SKM-1 treated with dmso at 0.1 percent for 144 hours (cell line): ENCODE measurements at regions not wholly inside any gene's neighbourhood (a gene's known extent, or its start where the extent isn't known, plus 50 kb on each side); places are given as distances from the start of the nearest gene placed in this dataset.

Experiments
- DNase-seq: peaks from one replicate; lab custom pipeline; 2025; ENCODE audit not compliant: unreplicated experiment; lab: John Stamatoyannopoulos, UW

DNA sequence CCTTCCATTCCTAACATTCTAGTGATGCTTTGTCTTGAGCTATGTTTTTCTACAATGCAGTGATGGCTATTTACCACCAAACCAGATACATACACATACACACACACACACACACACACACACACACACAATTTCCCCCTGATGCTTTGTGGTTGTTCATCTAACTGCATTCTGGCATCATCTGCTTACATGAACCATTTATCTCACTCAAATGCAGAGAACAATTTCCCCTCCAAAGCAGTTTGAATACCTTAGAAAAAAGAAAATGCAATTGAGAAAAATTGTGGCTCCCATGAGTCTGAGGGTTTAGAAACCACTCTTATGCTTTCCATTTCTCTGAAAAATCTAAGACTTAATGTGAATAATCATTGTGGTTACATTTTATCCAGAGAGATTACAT lies 1024.8 kb downstream of the TLE4 start:
- DNase-seq: no peak

DNA sequence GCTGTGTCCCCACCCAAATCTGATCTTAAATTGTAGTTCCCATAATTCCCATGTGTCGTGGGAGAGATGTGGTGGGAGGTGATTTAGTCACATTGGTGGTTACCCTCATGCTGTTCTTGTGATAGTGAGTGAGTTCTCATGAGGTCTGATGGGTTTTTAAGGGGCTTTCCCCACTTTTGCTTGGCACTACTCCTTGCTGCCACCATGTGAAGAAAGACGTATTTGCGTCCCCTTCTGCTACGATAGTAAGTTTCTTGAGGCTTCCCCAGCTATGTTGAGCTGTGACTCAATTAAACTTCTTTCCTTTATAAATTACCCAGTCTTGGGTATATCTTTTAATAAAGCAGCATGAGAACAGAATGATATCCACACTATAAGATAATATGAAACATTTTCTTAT lies 1023.4 kb downstream of the TLE4 start:
- no peak for DNase-seq

DNA sequence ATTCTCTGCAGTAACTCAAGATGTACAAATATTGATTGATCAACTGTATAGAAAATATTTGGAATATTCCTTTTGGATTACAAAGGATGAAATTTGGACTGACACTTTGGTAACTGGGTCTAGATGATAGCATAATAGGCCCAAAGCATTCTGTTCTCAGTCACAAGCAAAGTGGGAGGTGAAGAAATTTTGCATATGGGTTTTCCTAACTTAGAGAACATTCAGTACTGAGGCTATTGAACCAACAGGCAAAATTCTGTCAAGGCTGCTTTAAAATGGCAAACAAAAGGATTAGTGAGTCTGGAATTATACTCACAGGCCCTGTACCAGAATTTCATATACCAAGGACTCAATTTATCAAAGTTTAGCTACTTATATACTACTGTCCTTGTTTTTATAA lies 1020.6 kb downstream of the TLE4 start:
- DNase-seq: no peak

DNA sequence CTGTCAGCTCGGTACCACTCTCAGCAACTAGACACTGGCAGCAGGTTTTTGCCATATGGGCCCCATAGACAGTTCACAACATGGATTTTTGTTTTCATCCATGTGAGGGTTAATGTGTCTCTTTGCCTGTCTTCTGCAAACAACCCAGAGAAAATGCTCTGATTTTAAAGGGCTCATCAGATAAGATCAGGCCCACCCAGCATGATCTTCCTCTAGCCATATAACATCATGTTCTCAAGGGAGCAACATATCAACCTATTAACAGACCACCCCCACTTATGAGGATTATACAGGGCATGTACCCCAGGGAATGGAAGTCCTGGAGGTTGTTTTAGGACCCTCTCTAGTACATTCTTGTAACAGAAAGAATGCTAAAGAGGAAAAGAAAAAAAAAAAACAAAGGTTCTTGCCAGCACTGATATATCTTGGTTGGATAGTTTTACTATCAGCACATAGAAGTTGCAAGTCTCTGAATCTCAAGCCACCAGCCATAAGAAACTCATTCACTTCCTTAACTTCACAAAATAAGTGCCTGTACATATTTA lies 1015.1 kb downstream of the TLE4 start:
- DNase-seq: no peak

DNA sequence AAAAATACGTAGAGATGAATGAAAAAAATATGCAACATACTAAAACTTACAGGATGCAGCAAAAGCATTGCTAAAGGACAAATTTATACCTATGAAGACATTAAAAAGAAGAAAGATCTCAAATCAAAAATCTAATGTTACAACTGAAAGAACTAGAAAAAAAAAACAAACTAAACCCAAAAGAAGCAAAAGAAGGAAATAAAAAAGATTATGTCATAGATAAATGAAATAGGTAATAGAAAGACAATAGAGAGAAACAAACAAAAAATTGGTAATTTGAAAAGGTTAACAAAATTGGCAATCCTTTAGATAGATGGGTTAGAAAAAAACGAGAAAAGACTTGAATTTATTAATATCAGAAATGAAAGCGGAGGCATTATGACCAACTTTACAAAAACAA lies 1000.2 kb downstream of the TLE4 start:
- DNase-seq: no peak

DNA sequence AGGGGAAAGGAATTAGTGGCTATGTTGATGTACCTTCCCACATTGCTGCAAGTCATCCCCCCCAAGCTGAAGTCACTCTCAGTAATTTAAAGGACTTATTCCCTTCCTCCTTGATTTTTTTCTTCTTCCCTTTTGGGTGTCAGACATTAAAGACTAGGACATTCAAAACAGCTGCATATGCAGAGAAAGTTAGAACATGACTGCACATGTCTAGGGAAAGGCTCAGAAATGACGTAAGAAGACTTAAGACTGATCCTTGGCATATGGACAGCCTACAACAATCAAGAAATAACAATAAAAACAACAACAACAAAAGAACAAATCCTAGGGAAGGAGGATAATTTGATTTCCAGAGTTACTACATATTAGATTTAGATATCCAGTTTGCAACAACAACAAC lies 997.5 kb downstream of the TLE4 start:
- DNase-seq: no peak

DNA sequence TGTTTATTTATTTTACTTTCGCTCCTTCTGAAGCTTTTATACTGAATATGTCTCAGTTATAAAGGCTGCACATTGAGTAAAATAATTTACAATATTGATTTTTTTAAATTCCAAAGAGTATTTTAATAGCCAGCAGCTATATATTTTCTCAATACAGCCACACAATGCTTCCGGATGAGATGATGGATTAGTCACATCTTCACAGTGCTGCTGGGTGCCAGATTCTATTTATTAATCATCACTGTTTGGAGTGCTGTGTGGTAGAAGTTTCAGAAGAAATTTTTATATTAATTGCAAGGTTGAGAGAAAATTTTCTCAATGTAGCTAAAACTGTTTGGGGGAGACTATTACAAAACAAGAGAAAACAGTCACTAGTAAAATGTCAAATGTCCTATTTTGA lies 989.8 kb downstream of the TLE4 start:
- no peak for DNase-seq

DNA sequence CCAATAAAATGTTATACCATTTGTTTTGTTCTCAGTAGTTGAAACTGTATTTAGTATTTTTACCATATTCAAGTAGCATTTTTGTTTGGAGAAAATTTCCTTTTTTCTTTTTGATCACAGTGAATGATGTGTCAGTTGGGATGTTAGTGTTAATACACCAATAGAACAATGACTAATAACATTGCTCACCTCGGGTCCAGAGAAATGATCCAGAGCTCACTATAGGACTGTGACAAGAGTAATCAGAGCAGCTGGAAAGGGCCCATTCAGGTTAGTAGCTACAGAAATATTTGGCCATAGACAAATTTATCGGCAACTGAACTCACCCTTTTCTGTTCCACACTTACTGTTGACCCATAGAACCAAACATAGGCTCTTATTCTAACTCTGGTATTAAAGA lies 989.2 kb downstream of the TLE4 start:
- DNase-seq: no peak

DNA sequence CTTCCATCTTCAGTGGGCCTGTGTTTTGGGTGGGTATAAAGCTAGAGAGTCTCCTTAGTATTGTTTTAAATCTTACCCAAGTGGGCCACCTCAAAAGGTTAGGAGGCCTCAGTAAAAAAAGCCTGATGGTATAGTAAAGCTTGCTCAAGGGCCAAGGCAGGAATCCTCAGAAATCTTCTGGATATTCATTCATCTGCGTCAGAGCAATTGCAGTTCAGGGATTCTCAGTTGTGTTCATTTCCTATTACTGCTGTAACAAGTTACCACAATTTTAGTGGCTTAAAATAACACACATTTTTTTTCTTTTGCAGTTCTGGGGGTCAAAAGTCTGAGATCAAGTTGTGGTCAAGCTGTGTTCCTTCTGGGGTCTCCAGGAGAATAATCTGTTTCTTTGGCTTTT lies 985.5 kb downstream of the TLE4 start:
- no peak for DNase-seq

DNA sequence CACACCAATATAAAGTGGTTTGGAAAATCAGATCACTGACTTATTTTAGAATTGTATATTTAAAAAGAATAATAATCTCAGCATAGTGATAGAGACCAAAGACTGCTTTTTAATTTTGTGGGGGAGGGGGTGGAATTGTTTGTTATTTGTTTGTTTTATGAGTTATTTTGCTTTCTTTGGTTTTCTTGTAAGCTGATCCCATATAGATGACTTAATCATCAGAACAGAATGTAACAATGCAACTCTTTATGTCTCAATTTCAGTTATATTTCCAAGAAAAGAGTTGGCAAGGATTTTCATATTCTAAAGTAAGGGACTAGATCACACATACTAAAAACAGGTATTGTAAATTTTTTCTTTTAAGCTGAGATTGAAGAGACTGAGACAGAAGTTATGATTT lies 984.9 kb downstream of the TLE4 start:
- DNase-seq: no peak

DNA sequence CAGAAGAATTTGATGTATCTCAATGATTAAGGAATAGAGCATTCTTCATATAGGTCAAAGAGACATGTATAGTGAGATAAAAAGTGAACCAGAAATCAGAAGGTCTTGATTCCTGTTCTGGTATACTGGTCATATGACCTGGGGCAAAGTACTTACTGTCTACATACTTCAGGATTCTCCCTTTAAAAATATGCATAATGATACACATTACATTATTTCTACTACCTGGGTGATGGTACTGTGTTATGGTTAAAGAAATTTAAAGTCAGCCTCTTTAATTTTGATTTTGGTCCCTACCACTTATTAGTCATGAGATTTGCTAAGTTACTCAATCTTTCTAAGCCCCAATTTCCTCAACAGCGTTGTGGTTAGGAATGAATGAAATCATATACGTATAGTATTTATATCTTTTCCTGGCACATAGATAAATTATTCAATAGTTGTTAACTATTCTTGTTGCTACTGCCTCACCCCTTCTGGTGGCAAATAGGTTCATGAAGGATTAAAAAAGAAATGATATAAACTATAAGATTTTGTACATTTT lies 984.1 kb downstream of the TLE4 start:
- no peak for DNase-seq

DNA sequence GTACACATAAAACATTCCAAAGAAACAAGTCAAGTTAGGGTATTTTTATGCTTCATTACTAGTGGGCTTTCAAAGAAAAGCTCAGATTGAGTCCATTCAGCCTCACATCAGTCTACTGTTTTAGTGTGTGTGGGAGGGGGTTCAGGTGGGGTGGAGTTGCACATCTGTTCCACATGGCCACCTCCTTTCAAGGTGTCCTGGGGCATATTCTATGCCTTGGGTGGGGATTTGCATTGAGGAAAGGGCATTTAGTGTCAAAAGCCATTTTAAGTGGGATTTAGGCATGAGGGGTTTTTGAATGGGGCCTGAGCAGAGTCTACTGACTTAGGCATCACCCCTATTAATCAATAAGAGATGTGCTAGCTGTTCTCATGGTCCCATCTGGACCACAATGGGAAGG lies 983.1 kb downstream of the TLE4 start:
- no peak for DNase-seq

DNA sequence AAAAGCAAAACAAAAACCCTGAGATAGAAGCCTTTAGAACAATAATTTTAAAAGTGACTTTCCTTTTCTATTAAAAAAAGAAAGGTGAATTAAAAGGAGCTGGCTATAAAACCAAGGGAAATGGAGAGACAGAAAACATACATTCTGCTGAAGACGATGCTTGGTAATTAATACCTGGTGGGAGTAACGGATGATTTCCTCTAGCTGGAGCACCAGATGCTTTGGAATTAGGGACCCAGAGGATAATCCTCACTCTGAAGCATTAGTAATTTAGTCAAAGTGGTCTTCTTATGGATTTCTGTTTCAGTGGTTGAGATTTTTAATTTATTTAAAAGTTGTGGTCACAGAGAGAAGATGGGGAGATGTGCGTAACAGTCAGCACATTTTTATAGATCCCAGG lies 982.5 kb downstream of the TLE4 start:
- no peak for DNase-seq

DNA sequence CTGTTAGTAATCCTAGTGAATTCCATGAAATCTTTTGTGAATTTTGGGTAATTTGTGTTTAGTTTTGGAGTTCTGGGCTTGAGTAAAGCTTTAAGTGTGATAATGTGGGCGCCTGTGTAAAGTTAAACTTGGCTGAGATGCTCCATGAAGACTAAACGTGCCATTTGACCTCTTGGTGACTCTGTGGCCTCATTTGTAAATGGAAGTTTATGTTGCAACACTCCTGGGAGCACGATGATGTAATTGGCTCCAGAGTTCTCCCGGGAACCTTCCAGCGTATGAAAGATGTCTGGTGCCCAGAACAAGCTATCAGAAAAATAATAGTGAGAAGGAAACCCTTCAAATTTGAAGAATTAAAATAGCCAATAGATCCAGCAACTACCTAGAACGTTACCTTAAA lies 981.2 kb downstream of the TLE4 start:
- no peak for DNase-seq

DNA sequence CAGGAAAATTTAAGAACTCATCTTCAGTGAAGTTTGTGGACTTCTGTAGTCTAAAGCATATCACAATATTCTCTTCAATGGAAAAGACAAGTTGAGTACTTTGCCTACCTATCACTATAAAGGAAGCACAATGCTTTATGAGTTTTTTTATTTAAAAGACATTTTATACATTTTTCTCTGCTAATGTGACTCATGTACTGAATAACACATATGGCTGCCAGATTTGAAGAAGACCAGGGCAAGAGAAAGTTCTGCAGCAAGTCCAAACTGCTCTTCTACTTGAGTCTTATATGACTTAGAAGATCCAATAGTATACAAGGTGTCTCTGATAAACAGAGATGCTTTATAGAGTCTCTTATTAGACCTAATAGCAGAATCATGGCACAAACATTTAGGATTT lies 978.4 kb downstream of the TLE4 start:
- DNase-seq: no peak

DNA sequence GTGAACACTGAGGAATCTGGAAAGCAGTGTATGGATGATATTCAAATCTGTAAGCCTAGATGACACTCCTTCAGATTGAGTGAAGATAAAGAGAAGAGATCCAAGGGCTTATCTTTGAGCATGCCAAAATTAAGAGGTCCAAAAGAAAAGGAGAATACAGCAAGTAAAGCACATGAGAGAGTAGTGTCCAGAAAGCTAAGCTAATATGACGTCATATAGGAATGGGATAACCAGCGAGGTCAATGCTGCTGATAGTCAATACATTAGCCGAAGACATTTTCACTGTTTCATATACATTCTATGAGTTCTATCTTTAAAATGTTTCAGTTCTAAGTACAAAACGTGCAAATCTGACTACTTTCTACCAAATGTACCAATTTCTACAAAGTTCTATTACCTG lies 975.8 kb downstream of the TLE4 start:
- DNase-seq: no peak

DNA sequence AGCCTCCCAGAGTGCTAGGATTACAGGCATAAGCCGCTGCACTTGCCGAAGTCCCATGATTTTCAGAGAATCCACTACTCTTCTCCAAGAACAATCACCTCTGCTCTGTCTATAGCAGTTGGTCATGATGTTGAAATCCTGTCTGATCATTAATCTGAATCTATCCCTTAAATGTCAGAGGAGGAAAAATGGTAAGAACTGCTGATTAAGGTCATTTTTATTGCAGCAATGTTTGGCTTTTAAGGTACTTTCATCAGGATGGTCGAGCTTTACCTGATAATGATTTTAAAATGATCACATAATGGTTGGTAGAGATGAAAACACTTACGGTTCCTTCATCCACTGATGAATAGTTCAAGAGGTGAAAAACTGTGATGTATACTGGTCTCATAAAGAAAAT lies 968.6 kb downstream of the TLE4 start:
- DNase-seq: no peak

DNA sequence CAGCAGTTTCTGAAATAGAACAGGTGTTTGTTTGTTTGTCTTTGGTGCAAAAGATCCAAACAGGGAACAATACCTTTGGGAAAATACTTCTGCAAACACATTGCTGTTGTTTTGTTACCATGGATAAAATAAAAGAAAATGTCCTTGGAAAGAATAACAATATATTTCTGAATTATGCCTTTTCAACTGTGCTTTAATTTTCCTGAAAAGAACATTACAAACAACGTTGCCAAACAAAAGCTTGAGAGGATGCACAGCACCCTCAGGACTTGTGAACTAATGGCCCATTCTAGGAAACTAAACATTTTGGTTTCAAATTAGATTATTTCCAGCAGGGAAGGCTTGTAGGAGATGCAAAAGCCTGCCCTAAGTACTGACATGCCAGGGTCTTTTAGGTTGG lies 967.2 kb downstream of the TLE4 start:
- no peak for DNase-seq

DNA sequence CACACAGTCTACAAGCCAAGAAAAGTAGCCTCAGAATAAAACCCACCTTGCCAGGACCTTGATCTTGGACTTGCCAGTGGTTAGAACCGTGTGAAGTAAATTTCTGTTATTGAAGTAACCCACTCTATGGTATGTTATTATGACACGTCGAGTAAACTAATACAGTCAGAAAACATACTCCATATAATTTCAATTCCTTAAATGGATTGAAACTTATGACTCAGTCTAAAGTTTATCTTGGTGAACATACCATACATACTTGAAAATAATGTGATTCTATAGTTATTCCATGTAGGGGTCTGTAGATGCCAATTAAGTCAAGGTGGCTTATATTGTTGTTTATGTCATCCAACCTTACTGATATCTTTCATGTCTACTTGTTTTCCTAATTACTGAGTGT lies 950.7 kb downstream of the TLE4 start:
- no peak for DNase-seq

DNA sequence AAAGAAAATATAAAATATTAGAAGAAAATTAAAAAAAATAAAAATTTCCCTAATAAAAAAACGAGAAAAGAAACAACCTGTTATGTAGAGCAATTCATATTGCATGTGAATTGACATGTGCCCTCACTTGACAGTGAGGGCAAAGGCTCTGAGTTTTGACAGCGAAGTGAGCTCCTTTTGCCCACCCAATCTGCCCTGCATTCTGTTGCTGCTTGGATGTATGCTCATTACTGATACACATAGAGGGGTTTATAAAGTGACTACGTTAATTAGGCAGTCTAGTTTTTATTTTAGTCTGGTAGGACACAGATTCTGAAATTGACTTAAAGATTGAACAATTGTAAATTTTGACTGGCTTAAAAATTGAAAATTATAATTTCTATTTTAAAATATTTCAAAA lies 949.4 kb downstream of the TLE4 start:
- no peak for DNase-seq

DNA sequence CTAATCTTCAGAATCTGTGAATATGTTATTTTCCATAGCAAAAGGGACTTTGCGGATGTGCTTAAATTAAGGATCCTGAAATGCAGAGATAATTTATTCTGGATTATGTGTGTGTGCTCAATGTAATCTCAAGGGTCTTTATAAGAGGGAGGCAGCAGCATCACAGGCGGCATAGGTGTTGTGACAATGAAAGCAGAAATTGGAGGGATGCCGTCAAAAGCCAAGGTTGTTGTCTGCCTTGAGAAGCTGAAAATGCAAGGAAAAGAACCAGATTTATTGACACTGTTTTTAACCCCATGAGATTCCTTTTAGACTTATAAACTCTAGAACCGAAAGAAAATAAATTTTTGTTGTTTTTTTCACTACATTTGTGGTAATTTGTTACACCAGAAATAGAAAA lies 948.5 kb downstream of the TLE4 start:
- DNase-seq: no peak

DNA sequence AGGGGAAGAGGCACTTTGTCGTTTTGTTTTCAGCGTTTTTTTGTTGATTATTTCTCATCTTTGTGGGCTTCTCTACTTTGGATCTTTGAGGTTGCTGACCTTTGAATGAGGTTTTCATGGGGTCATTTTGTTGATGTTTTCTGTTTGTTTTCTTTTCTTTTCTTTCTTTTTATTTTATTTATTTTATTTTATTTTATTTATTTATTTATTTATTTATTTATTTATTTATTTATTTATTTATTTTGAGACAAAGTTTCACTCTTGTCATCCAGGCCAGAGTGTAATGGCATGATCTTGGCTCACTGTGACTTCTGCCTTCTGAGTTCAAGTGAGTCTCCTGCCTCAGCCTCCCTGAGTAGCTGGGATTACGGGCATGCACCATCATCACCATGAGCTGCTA lies 946.7 kb downstream of the TLE4 start:
- no peak for DNase-seq

DNA sequence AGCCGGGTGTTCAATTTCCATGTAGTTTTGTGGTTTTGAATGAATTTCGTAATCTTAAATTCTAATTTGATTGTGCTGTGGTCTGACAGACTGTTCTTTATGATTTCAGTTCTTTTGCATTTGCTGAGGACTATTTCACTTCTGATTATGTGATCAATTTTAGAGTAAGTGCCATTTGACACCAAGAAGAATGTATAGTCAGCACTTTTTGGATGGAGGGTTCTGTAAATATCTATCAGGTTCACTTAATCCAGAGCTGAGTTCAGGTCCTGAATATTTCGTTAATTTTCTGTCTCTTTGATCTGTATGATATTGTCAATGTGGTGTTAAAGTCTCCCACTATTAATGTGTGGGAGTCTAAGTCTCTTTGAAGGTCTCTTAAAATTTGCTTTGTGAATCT lies 944.9 kb downstream of the TLE4 start:
- no peak for DNase-seq

DNA sequence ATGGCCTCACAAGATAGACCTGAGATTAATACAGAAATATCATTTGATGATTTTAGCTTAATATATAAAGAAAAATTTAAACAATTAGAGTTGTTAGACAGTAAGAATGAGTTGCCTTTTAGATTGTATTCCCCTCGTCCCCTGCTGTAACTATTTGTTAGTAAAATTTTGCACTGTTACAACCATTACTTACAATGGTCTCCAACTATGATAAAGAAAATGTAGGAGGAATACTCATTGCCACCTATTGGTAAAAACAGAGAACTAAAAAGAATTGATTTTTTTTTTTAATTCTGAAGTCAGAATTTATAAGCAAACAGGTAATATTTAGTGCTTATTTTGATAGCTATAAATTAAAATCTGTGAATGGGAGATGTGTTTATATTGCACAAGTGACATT lies 937.6 kb downstream of the TLE4 start:
- no peak for DNase-seq
